Effector CD4-positive, alpha-beta T cell (primary cell): ENCODE measurements at regions not wholly inside any gene's neighbourhood (a gene's known extent, or its start where the extent isn't known, plus 50 kb on each side); places are given as distances from the start of the nearest gene placed in this dataset.
"Not testable (repeated sequence)": the region's sequence is repeated elsewhere in the genome, so short reads cannot be mapped to it uniquely, and the experiment has no call there.

Experiments used
- DNase-seq: peaks from one replicate; pipeline ENCODE4 v3.0.0-alpha.2; 2020

- DNase-seq = no peak
Measured at GRCh38 chr13:74270018-74270417, 135.8 kb upstream of the KLF12 start.

DNA sequence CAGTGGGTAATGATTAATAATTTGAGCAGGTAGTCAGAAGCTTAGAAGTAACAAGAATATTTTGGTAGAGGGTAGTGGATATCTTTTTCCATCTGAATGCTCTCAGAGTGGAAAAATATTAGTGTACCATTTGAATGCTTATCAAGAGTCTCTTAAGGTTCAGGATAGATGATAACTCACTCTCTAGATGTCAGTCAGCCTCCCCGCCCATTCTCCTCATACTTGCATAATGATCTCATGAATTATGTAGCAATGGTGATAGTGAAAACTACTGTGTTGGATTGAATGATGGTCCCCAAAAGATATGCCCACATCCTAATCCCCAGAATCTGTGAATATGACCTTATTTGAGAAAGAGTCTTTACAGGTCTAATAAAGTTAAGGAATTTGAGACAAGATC is 132.7 kb upstream of the KLF12 start:
- DNase-seq = no peak

GRCh38 chr13:74266309-74266708 is 132.1 kb upstream of the KLF12 start:
- DNase-seq = no peak

GRCh38 chr13:74264333-74264732 is 130.1 kb upstream of the KLF12 start:
- no peak for DNase-seq

GRCh38 chr13:74260420-74260819 is 126.2 kb upstream of the KLF12 start:
- not testable (repeated sequence) for DNase-seq

GRCh38 chr13:74259641-74260040 is 125.4 kb upstream of the KLF12 start:
- DNase-seq = no peak

DNA sequence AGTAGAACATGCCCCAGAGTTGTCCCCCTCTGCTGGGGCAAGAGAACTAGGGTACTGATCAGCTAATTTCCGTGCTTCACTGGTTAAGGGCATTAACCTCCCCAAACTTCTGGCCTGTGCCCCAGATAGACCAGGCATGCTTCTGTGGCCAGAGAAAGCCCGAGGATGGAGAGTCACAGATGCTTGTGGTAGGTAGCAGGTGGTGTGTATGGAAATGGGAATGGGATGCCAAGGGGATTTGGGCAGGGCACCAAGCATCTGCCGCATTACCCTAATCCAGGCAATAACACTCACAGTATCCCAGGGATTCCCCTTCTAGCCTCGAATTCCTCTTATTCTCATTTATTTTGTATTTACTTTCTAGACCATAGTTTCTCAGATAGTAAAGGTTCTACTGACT is 124.8 kb upstream of the KLF12 start:
- no peak for DNase-seq

- no peak for DNase-seq
Measured at GRCh38 chr13:74256969-74257368, 122.8 kb upstream of the KLF12 start.

- no peak for DNase-seq
Measured at GRCh38 chr13:74253161-74253560, 119.0 kb upstream of the KLF12 start.

DNA sequence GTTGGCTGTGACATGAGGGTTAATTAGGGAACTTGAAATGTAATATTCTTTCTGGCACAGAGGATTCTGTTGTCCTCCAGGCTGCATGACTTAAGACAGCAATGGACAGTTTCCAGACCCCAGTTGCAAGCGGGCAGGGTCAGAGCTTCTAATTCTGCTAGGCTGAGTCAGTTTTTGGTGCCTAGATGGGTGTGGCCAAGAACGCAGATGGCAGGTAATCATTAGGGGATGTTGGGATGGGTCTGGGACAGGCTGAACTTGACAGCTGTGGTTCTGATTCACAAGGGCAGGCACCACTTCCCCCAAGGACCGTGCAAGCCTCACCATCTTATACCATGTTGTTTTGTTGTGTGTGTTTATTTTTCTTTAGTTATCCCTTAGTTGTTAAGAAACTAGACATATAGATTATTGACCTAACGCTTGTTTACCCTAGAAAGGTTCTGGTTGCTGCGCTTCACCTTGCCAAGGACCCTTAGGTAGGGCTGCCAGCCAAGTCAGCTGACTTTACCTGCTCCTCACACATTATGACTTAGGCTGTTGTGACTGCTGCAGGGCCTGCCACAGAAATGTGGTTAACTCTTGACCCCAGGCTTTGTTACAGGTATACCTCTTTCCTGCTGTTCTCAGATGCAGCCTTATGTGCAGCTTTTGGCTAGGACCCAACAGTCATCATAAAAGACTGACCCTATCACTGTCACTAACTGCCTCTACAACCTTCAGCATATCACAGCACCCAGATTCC is 117.7 kb upstream of the KLF12 start:
- DNase-seq = no peak

GRCh38 chr13:74250738-74251190 is 116.6 kb upstream of the KLF12 start:
- DNase-seq = no peak

DNA sequence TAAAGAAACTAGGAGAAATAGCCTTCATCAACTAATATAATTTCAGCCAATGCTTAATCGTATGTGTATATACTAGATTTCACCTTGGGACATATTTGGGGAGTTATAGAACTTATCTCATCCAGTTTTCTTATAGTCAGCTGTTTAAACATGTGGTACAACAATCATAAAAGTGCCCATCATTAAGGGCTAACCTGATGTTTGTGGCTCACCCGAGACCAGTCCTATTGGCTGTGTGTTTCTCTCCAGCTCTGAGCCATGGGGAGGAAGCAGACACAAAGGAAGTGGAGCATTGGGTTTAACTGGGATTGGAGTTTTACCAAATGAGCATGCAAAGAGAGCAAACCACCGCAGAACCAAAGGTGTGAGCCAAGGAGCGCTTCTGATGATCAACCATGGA is 114.3 kb upstream of the KLF12 start:
- DNase-seq = no peak

- DNase-seq = no peak
Measured at GRCh38 chr13:74246487-74246886, 112.3 kb upstream of the KLF12 start.

GRCh38 chr13:74243637-74244526 is 109.7 kb upstream of the KLF12 start:
- no peak for DNase-seq

DNA sequence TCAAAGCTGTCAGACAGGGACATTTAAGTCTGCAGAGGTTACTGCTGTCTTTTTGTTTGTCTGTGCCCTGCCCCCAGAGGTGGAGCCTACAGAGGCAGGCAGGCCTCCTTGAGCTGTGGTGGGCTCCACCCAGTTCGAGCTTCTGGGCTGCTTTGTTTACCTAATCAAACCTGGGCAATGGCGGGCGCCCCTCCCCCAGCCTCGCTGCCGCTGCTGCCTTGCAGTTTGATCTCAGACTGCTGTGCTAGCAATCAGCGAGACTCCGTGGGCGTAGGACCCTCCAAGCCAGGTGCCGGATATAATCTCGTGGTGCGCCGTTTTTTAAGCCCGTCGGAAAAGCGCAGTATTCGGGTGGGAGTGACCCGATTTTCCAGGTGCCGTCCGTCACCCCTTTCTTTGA is 107.1 kb upstream of the KLF12 start:
- DNase-seq = not testable (repeated sequence)

DNA sequence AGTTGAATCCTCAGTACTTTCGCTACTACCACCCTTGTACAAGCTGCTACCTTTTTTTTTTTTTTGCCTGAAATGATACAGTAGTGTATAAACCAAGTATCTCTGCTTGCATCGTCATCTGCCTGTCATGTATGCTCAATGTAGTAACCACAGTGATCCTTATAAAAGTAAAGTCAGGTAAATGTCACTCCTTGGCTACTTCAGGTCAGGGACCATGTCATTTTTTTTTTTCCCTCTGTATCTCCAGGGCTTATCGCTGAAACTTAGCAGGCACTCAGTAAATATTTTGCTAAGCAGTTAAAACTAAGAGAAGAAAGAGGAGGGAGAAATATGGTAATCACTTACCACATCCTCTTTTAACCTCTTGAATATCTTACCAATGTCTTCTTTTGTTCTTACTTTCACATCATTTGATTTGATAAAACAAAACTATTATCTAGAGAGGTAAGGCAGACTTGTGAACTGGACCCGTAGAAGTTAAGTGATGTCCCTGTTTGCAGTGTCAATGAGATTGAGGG is 96.8 kb upstream of the KLF12 start:
- DNase-seq = no peak

DNA sequence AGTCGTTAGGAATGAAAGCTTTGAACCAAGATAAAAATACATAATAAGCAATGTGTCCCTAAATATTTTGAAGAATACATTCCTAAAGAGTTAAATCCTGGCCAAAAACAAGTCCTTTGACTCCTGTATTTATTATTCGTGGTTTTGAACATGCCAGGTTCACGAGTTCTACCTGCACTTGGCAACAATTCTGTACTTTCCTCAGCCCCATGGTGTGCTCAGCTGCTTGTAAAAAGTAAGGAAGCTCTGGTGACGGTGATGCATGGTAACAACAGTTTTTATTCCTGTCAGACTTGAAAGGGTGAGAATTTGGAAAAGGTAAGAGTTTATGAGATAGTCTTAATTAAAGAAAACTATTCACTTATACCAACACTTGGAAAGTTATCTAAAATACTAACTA is 95.0 kb upstream of the KLF12 start:
- no peak for DNase-seq

- DNase-seq = no peak
Measured at GRCh38 chr13:74227476-74228158, 93.4 kb upstream of the KLF12 start.

DNA sequence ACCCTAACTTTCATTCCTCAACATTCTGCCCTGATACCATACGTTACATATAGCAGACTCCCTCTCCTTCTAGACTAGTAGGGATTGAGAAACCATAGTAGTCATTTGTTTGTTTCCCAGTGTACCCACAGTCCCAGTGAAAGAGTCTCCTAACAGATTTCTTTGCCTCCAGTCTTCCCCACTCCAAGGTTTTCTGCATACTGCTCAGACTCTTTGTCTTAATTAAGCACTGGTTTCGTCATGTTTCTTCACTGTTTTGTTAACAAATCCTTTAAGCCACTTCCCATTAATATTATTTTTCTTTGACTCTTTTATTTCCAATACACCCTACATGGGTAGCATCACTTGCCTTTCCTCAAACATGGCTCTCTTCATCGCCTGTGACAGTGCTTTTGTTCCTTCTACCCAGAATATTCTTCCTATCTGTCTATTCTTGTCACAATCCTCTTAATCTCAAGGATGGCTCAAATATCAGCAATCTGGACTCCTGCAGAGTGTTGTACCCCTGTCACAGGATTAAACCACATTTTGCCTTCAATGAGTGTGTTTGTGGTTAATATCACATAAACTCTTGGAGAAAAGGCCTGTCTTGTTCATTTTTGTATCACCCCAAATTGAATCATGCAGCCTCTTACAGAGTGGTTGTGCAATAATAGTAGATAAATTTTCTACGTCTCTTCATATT is 92.7 kb upstream of the KLF12 start:
- no peak for DNase-seq

DNA sequence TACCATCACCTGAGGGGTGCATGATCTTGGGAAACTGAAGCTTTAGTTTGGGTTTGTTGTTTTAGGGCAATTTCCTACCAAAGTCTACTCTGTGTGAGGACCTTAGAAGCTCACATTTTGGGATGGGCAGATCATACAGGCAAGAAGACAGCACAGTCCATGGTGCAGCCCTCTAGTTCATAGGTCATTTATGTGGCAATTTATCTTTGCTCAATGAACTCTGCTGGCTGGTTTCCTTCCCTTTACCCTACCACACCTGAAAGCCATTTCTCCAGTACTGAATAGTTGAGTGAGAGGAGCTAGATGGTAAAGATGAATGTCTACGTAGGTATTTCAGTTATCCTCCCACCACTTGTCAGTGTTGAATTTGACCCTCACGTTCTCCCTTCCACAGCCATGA is 87.5 kb upstream of the KLF12 start:
- no peak for DNase-seq

DNA sequence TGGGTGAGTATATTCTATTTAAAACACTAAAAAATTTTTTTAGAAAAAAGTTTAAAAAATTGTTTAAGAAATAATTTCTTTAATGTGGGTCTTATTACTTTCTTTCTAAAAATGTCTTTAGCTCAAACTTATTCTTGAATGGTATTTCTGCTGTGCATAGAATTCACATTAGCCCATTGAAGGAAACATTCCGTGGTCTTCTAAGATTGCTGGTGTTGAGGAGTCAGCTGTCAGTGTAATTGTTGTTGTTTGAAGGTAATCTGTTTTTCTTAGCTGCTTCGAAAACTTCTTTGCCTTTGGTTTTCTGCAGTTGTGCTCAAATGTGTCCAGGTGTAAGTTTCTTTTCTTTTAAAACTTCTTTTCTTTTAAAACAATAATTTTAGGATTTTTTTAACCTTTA is 85.4 kb upstream of the KLF12 start:
- no peak for DNase-seq

DNA sequence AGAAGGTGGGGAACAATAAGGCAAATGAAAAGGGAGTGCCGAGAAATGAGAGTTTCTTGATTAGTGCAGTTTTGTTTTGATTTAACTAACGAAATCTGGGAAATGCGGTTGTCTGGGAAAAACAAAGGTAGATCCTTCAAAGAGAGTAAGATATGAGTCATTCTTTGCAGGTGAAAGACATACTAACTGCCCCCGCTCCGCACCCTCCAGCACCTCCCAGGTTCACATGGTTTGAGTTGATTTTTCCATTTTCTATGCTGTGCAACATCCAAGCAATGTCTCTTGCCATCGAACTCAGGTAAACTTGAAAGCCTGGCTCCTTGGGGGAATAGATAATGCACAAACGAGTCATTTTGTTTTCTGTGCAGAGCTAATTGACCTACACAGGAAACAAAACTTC is 84.1 kb upstream of the KLF12 start:
- no peak for DNase-seq

- DNase-seq = no peak
Measured at GRCh38 chr13:74217811-74218210, 83.6 kb upstream of the KLF12 start.
